ENCODE measurements at regions not wholly inside any gene's neighbourhood (a gene's known extent, or its start where the extent isn't known, plus 50 kb on each side); places are given as distances from the start of the nearest gene placed in this dataset.

- Histone ChIP-seq H3K4me3 (ENCODE audit: low read length in 2 of 2) (no peak overlapping the region), H3K36me3 (ENCODE audit: insufficient read depth, low read length) (no peaks in the 10 kb centered on the region), H3K9me3 (ENCODE audit: control insufficient read depth in 1 of 2, low read length in 2 of 2) (no peaks in the 10 kb centered on the region), H3K27me3 (ENCODE audit: insufficient read depth, low read length) (no peaks in the 10 kb centered on the region), H3K4me1 (ENCODE audit: insufficient read depth, low read length) (no peaks in the 10 kb centered on the region), H3K27ac (ENCODE audit: low read depth, low read length) (no peak overlapping the region)
- ChIA-PET POLR2A (ENCODE audit: partially characterized antibody) (no interaction called here), CTCF (ENCODE audit: partially characterized antibody) (no interaction called here)
- no peaks in the 10 kb centered on the region for H3K4me1 Mint-ChIP-seq
- H3K36me3 Mint-ChIP-seq = no peaks in the 10 kb centered on the region
- intact Hi-C loops (cut with micrococcal nuclease) = no loop called here
- no peaks in the 10 kb centered on the region for H3K9me3 Mint-ChIP-seq
- H3K27ac Mint-ChIP-seq = no peak overlapping the region
- DNase-seq = no peak
- no peak overlapping the region for H3K4me3 Mint-ChIP-seq
- H3K27me3 Mint-ChIP-seq = peaks cover 10 to 21% of the 10 kb centered on the region in 2 donors
Observed at GRCh38 chr20:47970282-47970903, 185.1 kb upstream of the SULF2 start.

- DNase-seq = no peak
- no peaks in the 10 kb centered on the region for H3K27me3 ChIP-seq (ENCODE audit: insufficient read depth, low read length)
- POLR2A ChIA-PET (ENCODE audit: partially characterized antibody) = no interaction called here
- no peaks in the 10 kb centered on the region for H3K36me3 ChIP-seq (ENCODE audit: insufficient read depth, low read length)
- Mint-ChIP-seq H3K4me3 (no peak overlapping the region), H3K4me1 (no peaks in the 10 kb centered on the region), H3K36me3 (no peaks in the 10 kb centered on the region), H3K27ac (no peak overlapping the region), H3K9me3 (no peaks in the 10 kb centered on the region), H3K27me3 (peaks cover 11 to 21% of the 10 kb centered on the region in 2 donors)
- CTCF ChIA-PET (ENCODE audit: partially characterized antibody) = no interaction called here
- intact Hi-C loops (cut with micrococcal nuclease) = no loop called here
- H3K9me3 ChIP-seq (ENCODE audit: control insufficient read depth in 1 of 2, low read length in 2 of 2) = no peaks in the 10 kb centered on the region
- H3K4me3 ChIP-seq (ENCODE audit: low read length in 2 of 2) = no peak overlapping the region
- no peaks in the 10 kb centered on the region for H3K4me1 ChIP-seq (ENCODE audit: insufficient read depth, low read length)
- H3K27ac ChIP-seq (ENCODE audit: low read depth, low read length) = no peak overlapping the region
Observed at GRCh38 chr20:47969426-47969825, 184.1 kb upstream of the SULF2 start.

- Mint-ChIP-seq H3K9me3 (no peaks in the 10 kb centered on the region), H3K27me3 (peaks cover 8 to 21% of the 10 kb centered on the region in 2 donors), H3K4me1 (no peaks in the 10 kb centered on the region), H3K4me3 (no peak overlapping the region), H3K27ac (no peak overlapping the region), H3K36me3 (no peaks in the 10 kb centered on the region)
- H3K36me3 ChIP-seq (ENCODE audit: insufficient read depth, low read length) = no peaks in the 10 kb centered on the region
- intact Hi-C loops (cut with micrococcal nuclease) = no loop called here
- H3K27me3 ChIP-seq (ENCODE audit: insufficient read depth, low read length) = no peaks in the 10 kb centered on the region
- POLR2A ChIA-PET (ENCODE audit: partially characterized antibody) = no interaction called here
- CTCF ChIA-PET (ENCODE audit: partially characterized antibody) = no interaction called here
- H3K27ac ChIP-seq (ENCODE audit: low read depth, low read length) = no peak overlapping the region
- no peaks in the 10 kb centered on the region for H3K4me1 ChIP-seq (ENCODE audit: insufficient read depth, low read length)
- no peaks in the 10 kb centered on the region for H3K9me3 ChIP-seq (ENCODE audit: control insufficient read depth in 1 of 2, low read length in 2 of 2)
- DNase-seq = no peak
- H3K4me3 ChIP-seq (ENCODE audit: low read length in 2 of 2) = no peak overlapping the region
Observed at GRCh38 chr20:47968541-47969310, 183.4 kb upstream of the SULF2 start.

- ChIA-PET POLR2A (ENCODE audit: partially characterized antibody) (no interaction called here), CTCF (ENCODE audit: partially characterized antibody) (no interaction called here)
- H3K36me3 Mint-ChIP-seq = no peaks in the 10 kb centered on the region
- Histone ChIP-seq H3K36me3 (ENCODE audit: insufficient read depth, low read length) (no peaks in the 10 kb centered on the region), H3K9me3 (ENCODE audit: control insufficient read depth in 1 of 2, low read length in 2 of 2) (no peaks in the 10 kb centered on the region), H3K4me3 (ENCODE audit: low read length in 2 of 2) (no peak overlapping the region), H3K27ac (ENCODE audit: low read depth, low read length) (no peak overlapping the region), H3K27me3 (ENCODE audit: insufficient read depth, low read length) (no peaks in the 10 kb centered on the region), H3K4me1 (ENCODE audit: insufficient read depth, low read length) (no peaks in the 10 kb centered on the region)
- intact Hi-C loops (cut with micrococcal nuclease) = no loop called here
- no peak overlapping the region for H3K27ac Mint-ChIP-seq
- no peaks in the 10 kb centered on the region for H3K4me1 Mint-ChIP-seq
- peaks cover 7 to 9% of the 10 kb centered on the region in 2 donors for H3K27me3 Mint-ChIP-seq
- no peak overlapping the region for H3K4me3 Mint-ChIP-seq
- no peaks in the 10 kb centered on the region for H3K9me3 Mint-ChIP-seq
- no peak for DNase-seq
Observed at GRCh38 chr20:47964149-47964548, 178.9 kb upstream of the SULF2 start.

DNA sequence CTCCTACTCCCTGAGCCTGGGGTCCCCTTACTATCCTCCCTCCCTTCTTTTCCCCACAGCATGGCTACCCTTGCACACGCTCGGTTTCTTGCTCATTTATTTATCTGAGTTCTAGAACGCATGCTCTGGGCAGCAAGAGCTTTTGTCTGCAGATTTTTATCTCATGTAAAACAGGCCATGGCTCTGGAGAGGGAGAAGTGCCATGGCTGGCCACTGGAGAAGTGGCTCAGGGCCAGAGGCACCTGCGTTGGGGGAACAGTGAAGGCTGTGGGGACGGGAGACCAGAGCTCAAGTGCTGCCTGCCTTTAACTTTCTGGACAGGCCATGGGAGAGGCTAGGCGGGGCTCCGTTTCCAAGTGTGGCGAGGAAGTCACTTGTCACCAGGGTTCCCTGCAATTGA lies 177.7 kb upstream of the SULF2 start:
- ChIA-PET CTCF (ENCODE audit: partially characterized antibody) (no interaction called here), POLR2A (ENCODE audit: partially characterized antibody) (no interaction called here)
- no peaks in the 10 kb centered on the region for H3K36me3 ChIP-seq (ENCODE audit: insufficient read depth, low read length)
- H3K4me1 Mint-ChIP-seq = no peaks in the 10 kb centered on the region
- H3K9me3 Mint-ChIP-seq = no peaks in the 10 kb centered on the region
- H3K4me3 Mint-ChIP-seq = no peak overlapping the region
- H3K27ac ChIP-seq (ENCODE audit: low read depth, low read length) = no peak overlapping the region
- intact Hi-C loops (cut with micrococcal nuclease) = no loop called here
- H3K4me1 ChIP-seq (ENCODE audit: insufficient read depth, low read length) = no peaks in the 10 kb centered on the region
- H3K36me3 Mint-ChIP-seq = no peaks in the 10 kb centered on the region
- no peak for DNase-seq
- H3K27ac Mint-ChIP-seq = no peak overlapping the region
- no peaks in the 10 kb centered on the region for H3K9me3 ChIP-seq (ENCODE audit: control insufficient read depth in 1 of 2, low read length in 2 of 2)
- H3K4me3 ChIP-seq (ENCODE audit: low read length in 2 of 2) = no peak overlapping the region
- no peaks in the 10 kb centered on the region for H3K27me3 ChIP-seq (ENCODE audit: insufficient read depth, low read length)
- peaks cover 7 to 9% of the 10 kb centered on the region in 2 donors for H3K27me3 Mint-ChIP-seq

DNA sequence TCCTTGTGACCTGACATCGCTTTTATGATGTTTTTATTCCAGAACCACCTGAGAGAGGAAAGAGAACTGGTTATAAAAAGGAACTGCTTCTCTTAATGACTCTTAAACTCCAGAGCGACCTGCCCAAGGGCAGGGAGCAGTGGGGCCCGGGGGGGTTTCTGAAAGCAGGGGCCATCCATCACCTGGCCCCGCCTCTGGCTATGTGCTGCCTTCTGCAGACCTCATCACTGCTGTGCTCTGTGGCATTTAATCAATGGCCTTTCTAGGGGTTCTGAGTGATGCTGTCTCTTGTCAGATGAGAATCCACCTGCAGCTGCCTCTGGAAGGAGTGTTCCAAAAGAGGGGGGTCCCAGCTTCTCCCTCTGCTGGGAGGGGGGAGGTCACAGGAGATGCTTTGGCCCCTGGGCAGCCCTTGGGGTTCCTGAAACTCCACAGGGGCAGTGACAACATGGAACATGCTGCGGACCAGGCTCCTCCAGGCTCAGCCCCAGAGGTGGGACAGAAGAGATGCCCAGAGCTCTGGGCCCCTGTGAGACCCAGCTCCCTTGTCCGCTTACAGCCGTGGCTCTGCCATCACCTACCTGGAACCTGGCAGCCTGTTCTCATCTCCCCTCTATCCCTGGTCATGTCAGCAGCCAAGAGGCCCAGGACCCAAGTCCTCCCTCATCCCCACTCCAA lies 177.1 kb upstream of the SULF2 start:
- no peak overlapping the region for H3K27ac ChIP-seq (ENCODE audit: low read depth, low read length)
- Mint-ChIP-seq H3K27me3 (peaks cover 6 to 7% of the 10 kb centered on the region in 2 donors), H3K4me1 (no peaks in the 10 kb centered on the region), H3K36me3 (no peaks in the 10 kb centered on the region), H3K27ac (no peak overlapping the region), H3K9me3 (no peaks in the 10 kb centered on the region), H3K4me3 (no peak overlapping the region)
- H3K9me3 ChIP-seq (ENCODE audit: control insufficient read depth in 1 of 2, low read length in 2 of 2) = no peaks in the 10 kb centered on the region
- CTCF ChIA-PET (ENCODE audit: partially characterized antibody) = no interaction called here
- intact Hi-C loops (cut with micrococcal nuclease) = no loop called here
- POLR2A ChIA-PET (ENCODE audit: partially characterized antibody) = no interaction called here
- no peak overlapping the region for H3K4me3 ChIP-seq (ENCODE audit: low read length in 2 of 2)
- H3K36me3 ChIP-seq (ENCODE audit: insufficient read depth, low read length) = no peaks in the 10 kb centered on the region
- H3K27me3 ChIP-seq (ENCODE audit: insufficient read depth, low read length) = no peaks in the 10 kb centered on the region
- DNase-seq = no peak
- no peaks in the 10 kb centered on the region for H3K4me1 ChIP-seq (ENCODE audit: insufficient read depth, low read length)

- no peaks in the 10 kb centered on the region for H3K36me3 ChIP-seq (ENCODE audit: insufficient read depth, low read length)
- H3K27me3 Mint-ChIP-seq = peaks cover 1 to 6% of the 10 kb centered on the region in 2 donors
- H3K4me1 ChIP-seq (ENCODE audit: insufficient read depth, low read length) = no peaks in the 10 kb centered on the region
- no peak overlapping the region for H3K27ac Mint-ChIP-seq
- ChIA-PET POLR2A (ENCODE audit: partially characterized antibody) (no interaction called here), CTCF (ENCODE audit: partially characterized antibody) (no interaction called here)
- H3K9me3 ChIP-seq (ENCODE audit: control insufficient read depth in 1 of 2, low read length in 2 of 2) = no peaks in the 10 kb centered on the region
- peak overlapping the region in 1 of 8 donors; percentile 4 for H3K4me3 Mint-ChIP-seq
- no peaks in the 10 kb centered on the region for H3K36me3 Mint-ChIP-seq
- H3K27me3 ChIP-seq (ENCODE audit: insufficient read depth, low read length) = no peaks in the 10 kb centered on the region
- H3K4me3 ChIP-seq (ENCODE audit: low read length in 2 of 2) = no peak overlapping the region
- DNase-seq = no peak
- intact Hi-C loops (cut with micrococcal nuclease) = no loop called here
- H3K4me1 Mint-ChIP-seq = no peaks in the 10 kb centered on the region
- H3K9me3 Mint-ChIP-seq = no peaks in the 10 kb centered on the region
- H3K27ac ChIP-seq (ENCODE audit: low read depth, low read length) = no peak overlapping the region
Observed at GRCh38 chr20:47960769-47961541, 175.7 kb upstream of the SULF2 start.
